ENCODE measurements at regions not wholly inside any gene's neighbourhood (a gene's known extent, or its start where the extent isn't known, plus 50 kb on each side); places are given as distances from the start of the nearest gene placed in this dataset.

DNA sequence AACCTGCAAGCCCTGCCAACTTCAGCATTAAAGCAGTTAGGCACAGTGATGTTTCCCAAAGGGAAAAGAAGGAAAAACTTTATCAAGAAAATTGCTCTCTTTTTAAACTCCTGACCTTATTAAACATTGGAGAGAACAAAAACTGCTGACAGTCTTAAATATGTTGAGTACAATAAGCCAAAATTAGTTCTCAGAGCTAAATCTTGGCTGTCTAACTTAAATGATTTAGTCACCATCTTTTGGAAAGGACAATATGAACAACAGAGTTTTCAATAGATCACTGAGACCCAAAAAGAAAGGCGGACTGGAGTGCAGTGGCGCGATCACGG lies 70.8 kb downstream of the DUSP6 start:
- POLR2A ChIA-PET: no interaction called here

DNA sequence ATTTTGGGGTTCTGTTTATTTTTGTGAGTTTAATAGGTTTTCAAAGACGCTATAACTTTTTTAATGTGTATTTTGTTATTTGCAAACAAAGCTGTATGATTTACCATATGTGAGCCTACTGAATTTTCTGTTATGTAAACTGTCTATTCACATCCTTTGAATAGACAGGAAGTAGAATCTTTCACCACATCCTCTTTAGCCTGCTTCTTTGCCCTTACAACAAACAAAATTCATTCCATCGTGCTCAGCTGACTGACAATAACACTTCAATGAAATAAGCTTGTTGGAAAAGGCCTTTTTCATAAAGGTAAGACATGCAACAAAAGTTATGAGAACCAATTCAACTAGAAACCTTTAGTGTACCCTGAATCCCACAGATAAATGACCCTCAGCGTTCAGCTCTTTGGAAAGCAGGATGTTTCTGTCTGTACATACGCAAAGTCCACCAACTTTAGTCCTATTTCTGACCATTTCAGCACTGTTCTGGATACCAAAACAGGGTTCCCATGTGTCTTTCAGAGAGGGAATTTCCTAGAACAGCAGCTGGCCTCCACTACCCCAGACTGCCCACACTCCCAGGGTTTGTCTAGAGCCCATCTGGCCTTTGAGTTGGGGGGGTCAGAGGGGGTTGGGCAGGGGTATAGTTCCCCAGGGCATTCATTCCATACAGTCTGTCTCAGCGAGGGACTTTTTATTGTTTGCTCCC lies 71.3 kb downstream of the DUSP6 start:
- Histone ChIP-seq H3K9me3 (no peaks in the 10 kb centered on the region), H3K4me1 (no peaks in the 10 kb centered on the region), H3K4me3 (no peak overlapping the region), H3K27ac (no peak overlapping the region), H3K4me2 (no peak overlapping the region)
- TF ChIP-seq PHF8 (IDR thresholded peaks at IDR 0.05; ENCODE audit: borderline replicate concordance, low read depth) (no peak), MYC (IDR thresholded peaks at IDR 0.05; ENCODE audit: borderline replicate concordance, low read length) (no peak), KDM5A (IDR thresholded peaks at IDR 0.05) (no peak), HOXB13 (CRISPR knock-in tag; IDR thresholded peaks at IDR 0.05; ENCODE audit: low read depth) (no peak), JUNB (IDR thresholded peaks at IDR 0.05) (no peak), TP53 (CRISPR knock-in tag; IDR thresholded peaks at IDR 0.05) (no peak), CHD4 (IDR thresholded peaks at IDR 0.05; ENCODE audit: borderline replicate concordance) (no peak), FOSB (CRISPR knock-in tag; IDR thresholded peaks at IDR 0.05) (no peak), ZNF302 (CRISPR knock-in tag; IDR thresholded peaks at IDR 0.05) (no peak), KDM1A (IDR thresholded peaks at IDR 0.05; ENCODE audit: low read depth) (no peak), JUN (IDR thresholded peaks at IDR 0.05) (no peak), ESRRA (IDR thresholded peaks at IDR 0.05; ENCODE audit: borderline replicate concordance, low read length) (no peak), FOSL2 (IDR thresholded peaks at IDR 0.05) (no peak), FOSL2 (CRISPR knock-in tag; IDR thresholded peaks at IDR 0.05) (no peak), CEBPB (IDR thresholded peaks at IDR 0.05) (no peak)
- TF ChIP-seq, protein P1, sequence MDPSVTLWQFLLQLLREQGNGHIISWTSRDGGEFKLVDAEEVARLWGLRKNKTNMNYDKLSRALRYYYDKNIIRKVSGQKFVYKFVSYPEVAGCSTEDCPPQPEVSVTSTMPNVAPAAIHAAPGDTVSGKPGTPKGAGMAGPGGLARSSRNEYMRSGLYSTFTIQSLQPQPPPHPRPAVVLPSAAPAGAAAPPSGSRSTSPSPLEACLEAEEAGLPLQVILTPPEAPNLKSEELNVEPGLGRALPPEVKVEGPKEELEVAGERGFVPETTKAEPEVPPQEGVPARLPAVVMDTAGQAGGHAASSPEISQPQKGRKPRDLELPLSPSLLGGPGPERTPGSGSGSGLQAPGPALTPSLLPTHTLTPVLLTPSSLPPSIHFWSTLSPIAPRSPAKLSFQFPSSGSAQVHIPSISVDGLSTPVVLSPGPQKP (IDR thresholded peaks at IDR 0.05; ENCODE audit: low read depth, low read length): no peak
- TF ChIP-seq, protein P2, sequence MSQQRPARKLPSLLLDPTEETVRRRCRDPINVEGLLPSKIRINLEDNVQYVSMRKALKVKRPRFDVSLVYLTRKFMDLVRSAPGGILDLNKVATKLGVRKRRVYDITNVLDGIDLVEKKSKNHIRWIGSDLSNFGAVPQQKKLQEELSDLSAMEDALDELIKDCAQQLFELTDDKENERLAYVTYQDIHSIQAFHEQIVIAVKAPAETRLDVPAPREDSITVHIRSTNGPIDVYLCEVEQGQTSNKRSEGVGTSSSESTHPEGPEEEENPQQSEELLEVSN (IDR thresholded peaks at IDR 0.05; ENCODE audit: borderline replicate concordance, low read depth): no peak
- TF ChIP-seq, protein P3, sequence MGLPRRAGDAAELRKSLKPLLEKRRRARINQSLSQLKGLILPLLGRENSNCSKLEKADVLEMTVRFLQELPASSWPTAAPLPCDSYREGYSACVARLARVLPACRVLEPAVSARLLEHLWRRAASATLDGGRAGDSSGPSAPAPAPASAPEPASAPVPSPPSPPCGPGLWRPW (IDR thresholded peaks at IDR 0.05): no peak
- WGBS (ENCODE audit: missing lambda C conversion rate): 50% methylated on average over 5 of the region's 5 CpGs
- ATAC-seq (no peak), DNase-seq (ENCODE audit: low read depth in 1 of 2, low spot score in 1 of 2) (no peak), FAIRE-seq (no peak)
- POLR2A ChIA-PET: no interaction called here
- CTCF ChIA-PET: interaction anchor here (1.1 to 1.6 kb wide), 2 partner anchors 13 to 33 kb away, joined by 3 read pairs; no protein-coding TSS in a partner anchor

More for the DNA sequence above, 70.8 kb downstream of the DUSP6 start:
- TF ChIP-seq, protein P1 (IDR thresholded peaks at IDR 0.05; ENCODE audit: low read depth, low read length): no peak
- peak; percentile 37 for TF ChIP-seq MAFK (IDR thresholded peaks at IDR 0.05; ENCODE audit: partially characterized antibody)
- FAIRE-seq: peak; percentile 28
- ATAC-seq: no peak
- no peak overlapping the region for H3K4me3 ChIP-seq
- CTCF ChIA-PET: interaction anchor here (1.1 to 1.6 kb wide), 2 partner anchors 13 to 34 kb away, joined by 3 read pairs; no protein-coding TSS in a partner anchor
- H3K27ac ChIP-seq: no peak overlapping the region
- DNase-seq (ENCODE audit: low read depth in 1 of 2, low spot score in 1 of 2): no peak
- H3K4me1 ChIP-seq: no peaks in the 10 kb centered on the region
- no peak overlapping the region for H3K4me2 ChIP-seq
- H3K9me3 ChIP-seq: no peaks in the 10 kb centered on the region
- WGBS (ENCODE audit: missing lambda C conversion rate): 89% methylated on average over 4 of the region's 4 CpGs

DNA sequence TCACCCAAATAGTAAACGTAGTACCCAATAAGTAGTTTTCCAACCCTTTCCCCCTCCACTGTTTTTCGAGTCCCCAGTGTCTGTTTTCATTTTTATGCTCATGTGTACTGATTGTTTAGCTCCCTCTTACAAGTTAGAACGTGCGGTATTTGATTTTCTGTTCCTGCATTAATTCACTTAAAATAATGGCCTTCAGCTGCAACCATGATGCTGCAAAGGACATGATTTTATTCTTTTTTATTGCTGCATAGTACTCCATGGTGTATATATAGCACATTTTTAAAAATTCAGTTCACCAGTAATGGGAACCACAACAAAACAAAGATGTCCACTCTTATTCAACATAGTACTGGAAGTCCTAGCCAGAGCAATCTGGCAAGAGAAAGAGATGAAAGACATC lies 72.8 kb downstream of the DUSP6 start:
- no peaks in the 10 kb centered on the region for H3K9me3 ChIP-seq
- CTCF ChIA-PET: no interaction called here
- POLR2A ChIA-PET: no interaction called here
- H3K4me3 ChIP-seq: no peak overlapping the region
- H3K27ac ChIP-seq: no peak overlapping the region
- TF ChIP-seq, protein P3 (IDR thresholded peaks at IDR 0.05): no peak
- no peak for TF ChIP-seq RNF2 (IDR thresholded peaks at IDR 0.05; ENCODE audit: borderline replicate concordance, low read depth)
- TF ChIP-seq, protein P4, sequence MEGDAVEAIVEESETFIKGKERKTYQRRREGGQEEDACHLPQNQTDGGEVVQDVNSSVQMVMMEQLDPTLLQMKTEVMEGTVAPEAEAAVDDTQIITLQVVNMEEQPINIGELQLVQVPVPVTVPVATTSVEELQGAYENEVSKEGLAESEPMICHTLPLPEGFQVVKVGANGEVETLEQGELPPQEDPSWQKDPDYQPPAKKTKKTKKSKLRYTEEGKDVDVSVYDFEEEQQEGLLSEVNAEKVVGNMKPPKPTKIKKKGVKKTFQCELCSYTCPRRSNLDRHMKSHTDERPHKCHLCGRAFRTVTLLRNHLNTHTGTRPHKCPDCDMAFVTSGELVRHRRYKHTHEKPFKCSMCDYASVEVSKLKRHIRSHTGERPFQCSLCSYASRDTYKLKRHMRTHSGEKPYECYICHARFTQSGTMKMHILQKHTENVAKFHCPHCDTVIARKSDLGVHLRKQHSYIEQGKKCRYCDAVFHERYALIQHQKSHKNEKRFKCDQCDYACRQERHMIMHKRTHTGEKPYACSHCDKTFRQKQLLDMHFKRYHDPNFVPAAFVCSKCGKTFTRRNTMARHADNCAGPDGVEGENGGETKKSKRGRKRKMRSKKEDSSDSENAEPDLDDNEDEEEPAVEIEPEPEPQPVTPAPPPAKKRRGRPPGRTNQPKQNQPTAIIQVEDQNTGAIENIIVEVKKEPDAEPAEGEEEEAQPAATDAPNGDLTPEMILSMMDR (IDR thresholded peaks at IDR 0.05): no peak
- TF ChIP-seq, protein P5, sequence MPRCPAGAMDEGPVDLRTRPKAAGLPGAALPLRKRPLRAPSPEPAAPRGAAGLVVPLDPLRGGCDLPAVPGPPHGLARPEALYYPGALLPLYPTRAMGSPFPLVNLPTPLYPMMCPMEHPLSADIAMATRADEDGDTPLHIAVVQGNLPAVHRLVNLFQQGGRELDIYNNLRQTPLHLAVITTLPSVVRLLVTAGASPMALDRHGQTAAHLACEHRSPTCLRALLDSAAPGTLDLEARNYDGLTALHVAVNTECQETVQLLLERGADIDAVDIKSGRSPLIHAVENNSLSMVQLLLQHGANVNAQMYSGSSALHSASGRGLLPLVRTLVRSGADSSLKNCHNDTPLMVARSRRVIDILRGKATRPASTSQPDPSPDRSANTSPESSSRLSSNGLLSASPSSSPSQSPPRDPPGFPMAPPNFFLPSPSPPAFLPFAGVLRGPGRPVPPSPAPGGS (IDR thresholded peaks at IDR 0.05): no peak
- H3K4me2 ChIP-seq: no peak overlapping the region
- 46% methylated on average over 4 of the region's 4 CpGs for WGBS (ENCODE audit: missing lambda C conversion rate)
- no peak for FAIRE-seq
- no peaks in the 10 kb centered on the region for H3K4me1 ChIP-seq
- DNase-seq (ENCODE audit: low read depth in 1 of 2, low spot score in 1 of 2): no peak
- no peak for ATAC-seq
